Ovary (tissue), 7 donors: ENCODE measurements at regions not wholly inside any gene's neighbourhood (a gene's known extent, or its start where the extent isn't known, plus 50 kb on each side); places are given as distances from the start of the nearest gene placed in this dataset.

Experiments
- DNase-seq, 5 donors: peaks; one replicate each; pipeline ENCODE4 v3.0.0-alpha.2; 2019 to 2020
- H3K27ac ChIP-seq, 2 donors: fragments of 200-600 bp; one replicate each; pipeline versions ENCODE4 v1.5.1 to v1.8.0; 2019 to 2022
- H3K27me3 ChIP-seq: fragments of 200-600 bp; one replicate; pipeline ENCODE4 v1.8.0; 2022
- H3K36me3 ChIP-seq: fragments of 200-600 bp; sonication (generic); one replicate; pipeline ENCODE4 v1.5.1; 2019
- H3K4me1 ChIP-seq: one replicate; pipeline ENCODE4 v1.8.1; 2013; ENCODE audit warnings: mild to moderate bottlenecking, moderate library complexity; ENCODE audit not compliant: insufficient read depth
- H3K4me3 ChIP-seq: fragments of 200-600 bp; sonication (generic); one replicate; pipeline ENCODE4 v1.5.1; 2017
- H3K9me3 ChIP-seq, 2 donors: fragments of 200-600 bp in 1 of 2; sonication (generic) in 1 of 2; one replicate each; pipeline versions ENCODE4 v1.5.1 to v1.8.1; 2013 to 2019; ENCODE audit warnings: mild to moderate bottlenecking in 1 of 2, moderate library complexity in 1 of 2
- CTCF ChIP-seq, 3 donors: fragments of 450-650 bp in 2 of 3; fragments of 200-600 bp in 1 of 3; IDR thresholded peaks; one replicate each; pipeline versions ENCODE4 v1.5.1 to v1.8.0; 2016 to 2022; ENCODE audit warnings: antibody characterized with exemption in 3 of 3, mild to moderate bottlenecking in 1 of 3
- EP300 ChIP-seq: sonication (generic); formaldehyde crosslinking; IDR thresholded peaks from one replicate; pipeline ENCODE4 v1.6.1; 2017; ENCODE audit warnings: antibody characterized with exemption
- POLR2A ChIP-seq: fragments of 450-650 bp; IDR thresholded peaks from one replicate; pipeline ENCODE4 v1.6.1; 2017; ENCODE audit warnings: antibody characterized with exemption, mild to moderate bottlenecking, moderate library complexity
- WGBS, 3 donors: extraction: QIAGEN DNeasy Blood & Tissue Kit in 1 of 3; methylation state at CpG; one replicate each; pipeline versions ENCODE4 v1.1.5 to v1.1.7; 2013 to 2017; 5-methylcytosine and 5-hydroxymethylcytosine counted together
- intact Hi-C, 4 donors: fragments of 100-400 bp; cut with DNase I; formaldehyde crosslinking; loops; one replicate each; pipeline versions ENCODE4 v1.11.0 to v1.15.1; 2022 to 2023
- donor health status: DM: no; HTN: no; CAD: no; lungs with moderate emphysema.
- donor health status: DM: no; HTN: no; CAD: no.
- donor health status: Bipolar disorder and iron deficiency.
- donor health status: DM: no; HTN: no; CAD: no.
- donor health status: DM: yes; HTN: yes; CAD: no.

GRCh38 chr2:71801969-71802368 lies 345.7 kb downstream of the CYP26B1 start:
- no peaks in the 10 kb centered on the region for H3K36me3 ChIP-seq
- H3K27ac ChIP-seq = no peak overlapping the region
- WGBS, 3 donors = 68 to 79% (median 74%) methylated on average over 8 of the region's 8 CpGs
- intact Hi-C loops = loop anchor here in 1 of 4 donors (5.0 kb wide), 1 partner anchor 345 kb away; the partner anchor contains the start of gene CYP26B1
- no peak for DNase-seq
- no peak overlapping the region for H3K4me3 ChIP-seq
- H3K27me3 ChIP-seq = no peaks in the 10 kb centered on the region
- TF ChIP-seq CTCF (IDR thresholded peaks at IDR 0.05) = no peak
- TF ChIP-seq POLR2A = no peak
- TF ChIP-seq EP300 = no peak
- H3K9me3 ChIP-seq = no peaks in the 10 kb centered on the region
- no peaks in the 10 kb centered on the region for H3K4me1 ChIP-seq

- Histone ChIP-seq H3K27ac (no peak overlapping the region), H3K4me3 (no peak overlapping the region), H3K36me3 (no peaks in the 10 kb centered on the region), H3K27me3 (no peaks in the 10 kb centered on the region), H3K9me3 (no peaks in the 10 kb centered on the region), H3K4me1 (no peaks in the 10 kb centered on the region)
- WGBS, 3 donors = 65 to 77% (median 73%) methylated on average over 3 of the region's 3 CpGs
- TF ChIP-seq EP300 = no peak
- no peak for TF ChIP-seq CTCF (IDR thresholded peaks at IDR 0.05)
- no peak for TF ChIP-seq POLR2A
- no peak for DNase-seq
- intact Hi-C loops = loop anchor here in 1 of 4 donors (5.0 kb wide), 1 partner anchor 346 kb away; the partner anchor contains the start of gene CYP26B1
Observed at GRCh38 chr2:71801556-71801955, 346.1 kb downstream of the CYP26B1 start.

- 75 to 86% (median 83%) methylated on average over 1 of the region's 1 CpG for WGBS, 3 donors
- Histone ChIP-seq H3K27me3 (no peaks in the 10 kb centered on the region), H3K4me1 (no peaks in the 10 kb centered on the region), H3K36me3 (no peaks in the 10 kb centered on the region), H3K9me3 (no peaks in the 10 kb centered on the region), H3K27ac (no peak overlapping the region), H3K4me3 (no peak overlapping the region)
- TF ChIP-seq EP300 (no peak), CTCF (IDR thresholded peaks at IDR 0.05) (no peak), POLR2A (no peak)
- no peak for DNase-seq
- intact Hi-C loops = loop anchor here in 1 of 4 donors (5.0 kb wide), 1 partner anchor 346 kb away; the partner anchor contains the start of gene CYP26B1
Observed at GRCh38 chr2:71800851-71801250, 346.8 kb downstream of the CYP26B1 start.

- intact Hi-C loops = loop anchor here in 1 of 4 donors (5.0 kb wide), 1 partner anchor 347 kb away; the partner anchor contains the start of gene CYP26B1
- H3K4me1 ChIP-seq = no peaks in the 10 kb centered on the region
- 75 to 79% (median 79%) methylated on average over 13 of the region's 13 CpGs for WGBS, 3 donors
- H3K4me3 ChIP-seq = no peak overlapping the region
- TF ChIP-seq CTCF (IDR thresholded peaks at IDR 0.05) (no peak), EP300 (no peak), POLR2A (no peak)
- DNase-seq = no peak
- H3K9me3 ChIP-seq = no peaks in the 10 kb centered on the region
- no peaks in the 10 kb centered on the region for H3K27me3 ChIP-seq
- no peaks in the 10 kb centered on the region for H3K36me3 ChIP-seq
- no peak overlapping the region for H3K27ac ChIP-seq
Observed at GRCh38 chr2:71800106-71800809, 346.9 kb downstream of the DYSF start.
